ENCODE measurements at regions not wholly inside any gene's neighbourhood (a gene's known extent, or its start where the extent isn't known, plus 50 kb on each side); places are given as distances from the start of the nearest gene placed in this dataset.

DNA sequence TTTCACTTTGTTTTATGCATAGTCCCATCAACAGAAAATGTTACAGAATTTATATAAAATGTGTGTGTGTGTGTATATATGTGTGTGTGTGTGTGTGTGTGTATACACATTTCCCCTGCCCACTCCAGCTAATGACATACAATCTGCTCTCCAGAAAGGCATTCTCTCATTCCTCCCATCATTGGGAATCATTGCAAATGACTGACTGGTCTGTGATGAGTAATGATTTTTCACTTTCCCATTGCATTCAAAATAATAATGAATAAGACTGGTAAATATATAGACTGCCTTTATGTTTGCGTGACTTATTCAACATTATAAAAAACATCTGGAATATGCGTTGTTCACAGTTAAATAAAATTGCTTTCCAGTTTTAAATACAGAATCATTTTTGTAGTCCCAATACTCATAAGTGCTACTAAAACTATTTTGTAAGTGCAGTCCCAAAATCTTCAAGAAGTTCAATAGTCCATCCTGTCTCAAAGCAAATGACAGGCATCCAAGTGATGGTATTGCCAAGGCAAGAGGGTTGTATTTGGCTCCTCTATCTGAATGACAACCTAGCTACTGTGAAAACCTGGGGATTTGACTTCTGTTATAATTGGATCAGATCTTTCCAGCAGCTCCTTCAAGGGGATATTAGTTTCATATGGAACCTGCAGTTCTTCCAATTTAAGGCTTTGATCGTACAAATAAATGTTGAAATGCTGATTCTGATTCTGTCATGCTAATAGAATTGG is 150.9 kb downstream of the POLR1F start:
- Histone ChIP-seq H3K36me3 (ENCODE audit: control insufficient read depth, insufficient read depth, low read length) (no peaks in the 10 kb centered on the region), H3K56ac (ENCODE audit: extremely low read depth, insufficient read depth, low read length) (no peak overlapping the region), H3K27me3 (ENCODE audit: control insufficient read depth, insufficient read depth, low read length) (no peaks in the 10 kb centered on the region), H3K4me3 (ENCODE audit: insufficient read depth, low read depth, low read length) (no peak overlapping the region), H3K4me1 (ENCODE audit: control insufficient read depth, insufficient read depth, low read length) (no peaks in the 10 kb centered on the region), H3K9ac (ENCODE audit: low read depth, low read length) (no peak overlapping the region), H3K4ac (ENCODE audit: low read depth, low read length) (no peak overlapping the region), H3K79me1 (ENCODE audit: low read depth in 1 of 2, low read length in 2 of 2) (no peaks in the 10 kb centered on the region), H3K18ac (ENCODE audit: low read depth, low read length) (no peak overlapping the region), H3K14ac (replicated peaks; ENCODE audit: low read depth, low read length) (no peak overlapping the region), H4K5ac (ENCODE audit: low read depth, low read length) (no peak overlapping the region), H4K20me1 (ENCODE audit: insufficient read depth, low read length) (no peaks in the 10 kb centered on the region), H4K8ac (ENCODE audit: low read depth in 2 of 2, low read length in 2 of 2) (no peak overlapping the region), H4K91ac (ENCODE audit: insufficient read depth, low read depth, low read length) (no peak overlapping the region), H2AFZ (replicated peaks; ENCODE audit: low read length, poor library complexity) (no peak overlapping the region), H2BK15ac (ENCODE audit: low read depth, low read length) (no peak overlapping the region), H3K4me2 (ENCODE audit: low read depth, low read length) (no peak overlapping the region), H3K27ac (ENCODE audit: insufficient read depth, low read length) (no peak overlapping the region), H2BK5ac (ENCODE audit: low read depth, low read length, poor library complexity, severe bottlenecking) (no peak overlapping the region), H2AK9ac (replicated peaks; ENCODE audit: low read depth, low read length, poor library complexity) (no peak overlapping the region), H2BK20ac (ENCODE audit: low read depth, low read length) (no peak overlapping the region), H3K23ac (ENCODE audit: low read depth, low read length) (no peak overlapping the region), H3K9me3 (ENCODE audit: control insufficient read depth, insufficient read depth, low read length) (no peaks in the 10 kb centered on the region), H3K9me1 (ENCODE audit: insufficient read depth, low read length) (no peaks in the 10 kb centered on the region), H2AK5ac (ENCODE audit: low read depth, low read length) (no peak overlapping the region), H2BK120ac (ENCODE audit: low read depth, low read length) (no peak overlapping the region)
- TF ChIP-seq MAFK (IDR thresholded peaks at IDR 0.05; ENCODE audit: low read depth, low read length) (no peak), CEBPB (IDR thresholded peaks at IDR 0.05; ENCODE audit: low read depth, low read length) (no peak), NFE2L2 (IDR thresholded peaks at IDR 0.05; ENCODE audit: low read depth, low read length) (no peak), SMC3 (IDR thresholded peaks at IDR 0.05; ENCODE audit: low read depth, low read length) (no peak), BHLHE40 (IDR thresholded peaks at IDR 0.05; ENCODE audit: low read depth, low read length) (no peak), RFX5 (IDR thresholded peaks at IDR 0.05; ENCODE audit: low read depth, low read length) (no peak), RCOR1 (IDR thresholded peaks at IDR 0.05; ENCODE audit: insufficient replicate concordance, low read length) (no peak)
- ChIA-PET CTCF (no interaction called here), POLR2A (ENCODE audit: unreplicated experiment) (no interaction called here)
- intact Hi-C loops (cut with micrococcal nuclease) (no loop called here), in situ Hi-C loops (cut with MboI; ENCODE audit: low sequenced_read_pairs) (no loop called here), dilution Hi-C loops (cut with HindIII; ENCODE audit: low sequenced_read_pairs, unreplicated experiment) (no loop called here)
- ATAC-seq (ENCODE audit: low read depth): no peak
- DNase-seq: no peak
- BruUV-seq (replicated peaks): no TSS peak
- no CpG with 5 or more reads among the region's 3 CpGs for WGBS, 2 experiments (ENCODE audit: extremely low coverage in 2 of 2, insufficient read length in 1 of 2)
